Suprapubic skin (tissue), 4 donors: ENCODE measurements at regions not wholly inside any gene's neighbourhood (a gene's known extent, or its start where the extent isn't known, plus 50 kb on each side); places are given as distances from the start of the nearest gene placed in this dataset.
"Not testable (repeated sequence)": the region's sequence is repeated elsewhere in the genome, so short reads cannot be mapped to it uniquely, and the experiment has no call there.

Experiments used
- DNase-seq, 2 donors: peaks; one replicate each; pipeline ENCODE4 v3.0.0-alpha.2; 2019; ENCODE audit warnings: low spot score in 2 of 2
- H3K27ac ChIP-seq: fragments of 200-600 bp; sonication (generic); one replicate; pipeline ENCODE4 v1.5.1; 2019
- H3K27me3 ChIP-seq: fragments of 200-600 bp; sonication (generic); one replicate; pipeline ENCODE4 v1.5.1; 2019
- H3K36me3 ChIP-seq: fragments of 200-600 bp; sonication (generic); one replicate; pipeline ENCODE4 v1.5.1; 2019
- H3K4me1 ChIP-seq: fragments of 200-600 bp; sonication (generic); one replicate; pipeline ENCODE4 v1.5.1; 2019
- H3K4me3 ChIP-seq: fragments of 200-600 bp; sonication (generic); one replicate; pipeline ENCODE4 v1.5.1; 2019; ENCODE audit warnings: mild to moderate bottlenecking
- H3K9me3 ChIP-seq: fragments of 200-600 bp; sonication (generic); one replicate; pipeline ENCODE4 v1.5.1; 2019
- CTCF ChIP-seq, 2 donors: fragments of 200-600 bp in 1 of 2; fragments of 450-650 bp in 1 of 2; sonication (generic) in 1 of 2; IDR thresholded peaks; one replicate each; pipeline ENCODE4 v1.5.1; 2016 to 2019; ENCODE audit warnings: antibody characterized with exemption in 2 of 2, mild to moderate bottlenecking in 1 of 2, moderate library complexity in 1 of 2
- EP300 ChIP-seq: sonication (generic); formaldehyde crosslinking; IDR thresholded peaks from one replicate; pipeline ENCODE4 v1.6.1; 2017; ENCODE audit warnings: antibody characterized with exemption
- POLR2A ChIP-seq, 2 donors: fragments of 450-650 bp; IDR thresholded peaks; one replicate each; pipeline ENCODE4 v1.6.1; 2017; ENCODE audit warnings: antibody characterized with exemption in 2 of 2, mild to moderate bottlenecking in 2 of 2, moderate library complexity in 2 of 2
- POLR2AphosphoS5 ChIP-seq, 3 donors: sonication (generic); formaldehyde crosslinking; IDR thresholded peaks; one replicate each; pipeline ENCODE4 v1.6.1; 2017; ENCODE audit warnings: antibody characterized with exemption in 3 of 3
- WGBS: methylation state at CpG from one replicate; pipeline ENCODE4 v1.1.5; 2018; 5-methylcytosine and 5-hydroxymethylcytosine counted together

- TF ChIP-seq POLR2AphosphoS5 (IDR thresholded peaks at IDR 0.05) = no peak
- no peak for TF ChIP-seq CTCF (IDR thresholded peaks at IDR 0.05)
- TF ChIP-seq POLR2A (IDR thresholded peaks at IDR 0.05) = no peak
- TF ChIP-seq EP300 = no peak
- no peak for DNase-seq
- Histone ChIP-seq H3K4me1 (no peaks in the 10 kb centered on the region), H3K36me3 (no peaks in the 10 kb centered on the region), H3K9me3 (no peaks in the 10 kb centered on the region), H3K27ac (no peak overlapping the region), H3K4me3 (no peak overlapping the region), H3K27me3 (no peaks in the 10 kb centered on the region)
- 96% methylated on average over 4 of the region's 4 CpGs for WGBS
These were observed 124.4 kb downstream of the GXYLT1 start for GRCh38 chr12:42020226-42020625.

- Histone ChIP-seq H3K27me3 (no peaks in the 10 kb centered on the region), H3K27ac (no peak overlapping the region), H3K36me3 (no peaks in the 10 kb centered on the region), H3K4me3 (no peak overlapping the region), H3K4me1 (no peaks in the 10 kb centered on the region), H3K9me3 (no peaks in the 10 kb centered on the region)
- no peak for TF ChIP-seq CTCF (IDR thresholded peaks at IDR 0.05)
- WGBS = 67% methylated on average over 3 of the region's 3 CpGs
- DNase-seq = no peak
These were observed 124.9 kb downstream of the GXYLT1 start for GRCh38 chr12:42019746-42020145.

GRCh38 chr12:42017051-42017450, 127.6 kb downstream of the GXYLT1 start:
- no peaks in the 10 kb centered on the region for H3K4me1 ChIP-seq
- no peak for DNase-seq
- no peak for TF ChIP-seq POLR2AphosphoS5 (IDR thresholded peaks at IDR 0.05)
- TF ChIP-seq CTCF (IDR thresholded peaks at IDR 0.05) = no peak
- TF ChIP-seq EP300 = no peak
- no peak for TF ChIP-seq POLR2A (IDR thresholded peaks at IDR 0.05)
- WGBS = 70% methylated on average over 6 of the region's 6 CpGs
- no peaks in the 10 kb centered on the region for H3K27me3 ChIP-seq
- H3K4me3 ChIP-seq = no peak overlapping the region
- H3K27ac ChIP-seq = no peak overlapping the region
- no peaks in the 10 kb centered on the region for H3K9me3 ChIP-seq
- no peaks in the 10 kb centered on the region for H3K36me3 ChIP-seq

- H3K27ac ChIP-seq = no peak overlapping the region
- no peaks in the 10 kb centered on the region for H3K27me3 ChIP-seq
- DNase-seq = no peak
- H3K4me1 ChIP-seq = no peaks in the 10 kb centered on the region
- no peaks in the 10 kb centered on the region for H3K9me3 ChIP-seq
- H3K4me3 ChIP-seq = no peak overlapping the region
- H3K36me3 ChIP-seq = no peaks in the 10 kb centered on the region
- no peak for TF ChIP-seq EP300
- no peak for TF ChIP-seq POLR2AphosphoS5 (IDR thresholded peaks at IDR 0.05)
- no peak for TF ChIP-seq CTCF (IDR thresholded peaks at IDR 0.05)
- TF ChIP-seq POLR2A (IDR thresholded peaks at IDR 0.05) = no peak
These were observed 129.6 kb downstream of the GXYLT1 start for GRCh38 chr12:42015051-42015461.

GRCh38 chr12:42012501-42012900, 132.2 kb downstream of the GXYLT1 start:
- not testable (repeated sequence) for H3K9me3 ChIP-seq, H3K4me1 ChIP-seq, DNase-seq, H3K4me3 ChIP-seq, H3K36me3 ChIP-seq, H3K27ac ChIP-seq, H3K27me3 ChIP-seq
- 60% methylated on average over 2 of the region's 2 CpGs for WGBS

- H3K9me3 ChIP-seq = no peaks in the 10 kb centered on the region
- TF ChIP-seq EP300 (no peak), POLR2A (IDR thresholded peaks at IDR 0.05) (no peak), POLR2AphosphoS5 (IDR thresholded peaks at IDR 0.05) (no peak)
- H3K4me3 ChIP-seq = no peak overlapping the region
- no peaks in the 10 kb centered on the region for H3K36me3 ChIP-seq
- WGBS = 84% methylated on average over 3 of the region's 3 CpGs
- H3K4me1 ChIP-seq = no peaks in the 10 kb centered on the region
- no peak for DNase-seq
- no peaks in the 10 kb centered on the region for H3K27me3 ChIP-seq
- no peak overlapping the region for H3K27ac ChIP-seq
These were observed 134.0 kb downstream of the GXYLT1 start for GRCh38 chr12:42010715-42011114.
